PC-9 (cell line): ENCODE measurements at regions not wholly inside any gene's neighbourhood (a gene's known extent, or its start where the extent isn't known, plus 50 kb on each side); places are given as distances from the start of the nearest gene placed in this dataset.
A peak's percentile ranks its signal among the peaks of the same experiment; 100 is the strongest.

Source experiments
- BruUV-seq: library from RNA; stranded (reverse); fragments of 400-500 nt; replicated peaks from 2 replicates; lab custom pipeline; 2021; lab: Mats Ljungman, UMichigan
- CTCF ChIA-PET: fragments of 300-600 bp; sonication (Branson Sonifier 250); formaldehyde crosslinking; loops from one replicate; lab custom pipeline; 2022; ENCODE audit warnings: antibody characterized with exemption; lab: Charles Lee
- POLR2A ChIA-PET: fragments of 300-600 bp; sonication (Branson Sonifier 250); formaldehyde crosslinking; loops from one replicate; lab custom pipeline; 2022; ENCODE audit warnings: antibody characterized with exemption; ENCODE audit not compliant: unreplicated experiment; lab: Charles Lee
- DNase-seq, 2 experiments: peaks; one replicate each; pipeline versions ENCODE4 v3.0.0 to v3.0.0-alpha.2; 2015 to 2022; ENCODE audit warnings: mixed read lengths in 1 of 2
- H2AFZ ChIP-seq: fragments of 200-600 bp; sonication (generic); 2 replicates; pipeline ENCODE4 v1.8.1; 2017; ENCODE audit warnings: antibody characterized with exemption
- H3F3A ChIP-seq: fragments of 200-600 bp; sonication (generic); 2 replicates; pipeline ENCODE4 v1.8.1; 2017; ENCODE audit warnings: antibody characterized with exemption, mild to moderate bottlenecking, low read depth; ENCODE audit not compliant: insufficient read depth
- H3K27ac ChIP-seq: fragments of 200-600 bp; sonication (generic); 2 replicates; pipeline ENCODE4 v1.6.1; 2016; ENCODE audit warnings: mixed run types
- H3K27me3 ChIP-seq: fragments of 200-600 bp; sonication (generic); 2 replicates; pipeline ENCODE4 v1.6.1; 2016; ENCODE audit warnings: low read depth, mixed run types; ENCODE audit not compliant: insufficient read depth
- H3K36me3 ChIP-seq: fragments of 200-600 bp; sonication (generic); 2 replicates; pipeline ENCODE4 v1.6.1; 2016; ENCODE audit warnings: low read depth, mixed run types
- H3K4me1 ChIP-seq: fragments of 200-600 bp; sonication (generic); replicated peaks from 2 replicates; pipeline ENCODE4 v1.6.1; 2016; ENCODE audit warnings: mixed run types; ENCODE audit not compliant: insufficient read depth
- H3K4me2 ChIP-seq: fragments of 200-600 bp; sonication (generic); 2 replicates; pipeline ENCODE4 v1.6.1; 2017; ENCODE audit warnings: mixed run types
- H3K4me3 ChIP-seq: fragments of 200-600 bp; sonication (generic); 2 replicates; pipeline ENCODE4 v1.6.1; 2016; ENCODE audit warnings: mixed run types
- H3K79me2 ChIP-seq: fragments of 200-600 bp; sonication (generic); 2 replicates; pipeline ENCODE4 v1.6.1; 2017; ENCODE audit warnings: low read depth, mixed run types
- H3K9me2 ChIP-seq: fragments of 200-600 bp; sonication (generic); 2 replicates; pipeline ENCODE4 v1.8.1; 2017; ENCODE audit warnings: mild to moderate bottlenecking; ENCODE audit not compliant: insufficient read depth
- H3K9me3 ChIP-seq: fragments of 200-600 bp; sonication (generic); 2 replicates; pipeline ENCODE4 v1.8.1; 2016; ENCODE audit warnings: low read depth; ENCODE audit not compliant: insufficient read depth
- H4K20me1 ChIP-seq: fragments of 200-600 bp; sonication (generic); 2 replicates; pipeline ENCODE4 v1.8.1; 2017; ENCODE audit not compliant: insufficient read depth
- EZH2 ChIP-seq: fragments of 200-600 bp; sonication (generic); IDR thresholded peaks from 2 replicates; pipeline ENCODE4 v1.8.0; 2017; ENCODE audit warnings: antibody characterized with exemption, low read depth
- intact Hi-C: fragments of 100-400 bp; cut with micrococcal nuclease; formaldehyde crosslinking; loops from one replicate; pipeline ENCODE4 v1.10.0; 2022; ENCODE audit not compliant: unreplicated experiment
- TF ChIP-seq, protein P1 (sequence below): fragments of 200-600 bp; sonication (generic); conservative IDR thresholded peaks from 2 replicates; pipeline ENCODE4 v1.6.1; 2017; ENCODE audit warnings: mixed run types, antibody characterized with exemption, mild to moderate bottlenecking, moderate library complexity

GRCh38 chr9:99419070-99419469, 197.0 kb downstream of the SEC61B start:
- no TSS peak for BruUV-seq
- Histone ChIP-seq H4K20me1 (no peaks in the 10 kb centered on the region), H3K27me3 (no peaks in the 10 kb centered on the region), H2AFZ (peak overlapping the region; percentile 39; the same call in 1 of the 2 replicates), H3K9me3 (no peaks in the 10 kb centered on the region), H3K4me2 (no peak overlapping the region), H3K79me2 (no peaks in the 10 kb centered on the region), H3K36me3 (no peaks in the 10 kb centered on the region), H3F3A (no peaks in the 10 kb centered on the region), H3K27ac (no peak overlapping the region), H3K9me2 (no peaks in the 10 kb centered on the region), H3K4me3 (no peak overlapping the region), H3K4me1 (0 out of 2 replicates have a peak, but pooled peaks cover 3% of the 10 kb centered on the region)
- intact Hi-C loops, result no loop called here
- ChIA-PET CTCF (no interaction called here), POLR2A (interaction anchor here (0.7 kb wide), 1 partner anchor 464 kb away, joined by 7 read pairs; no protein-coding TSS in a partner anchor)
- no peak for TF ChIP-seq EZH2
- TF ChIP-seq, protein P1, sequence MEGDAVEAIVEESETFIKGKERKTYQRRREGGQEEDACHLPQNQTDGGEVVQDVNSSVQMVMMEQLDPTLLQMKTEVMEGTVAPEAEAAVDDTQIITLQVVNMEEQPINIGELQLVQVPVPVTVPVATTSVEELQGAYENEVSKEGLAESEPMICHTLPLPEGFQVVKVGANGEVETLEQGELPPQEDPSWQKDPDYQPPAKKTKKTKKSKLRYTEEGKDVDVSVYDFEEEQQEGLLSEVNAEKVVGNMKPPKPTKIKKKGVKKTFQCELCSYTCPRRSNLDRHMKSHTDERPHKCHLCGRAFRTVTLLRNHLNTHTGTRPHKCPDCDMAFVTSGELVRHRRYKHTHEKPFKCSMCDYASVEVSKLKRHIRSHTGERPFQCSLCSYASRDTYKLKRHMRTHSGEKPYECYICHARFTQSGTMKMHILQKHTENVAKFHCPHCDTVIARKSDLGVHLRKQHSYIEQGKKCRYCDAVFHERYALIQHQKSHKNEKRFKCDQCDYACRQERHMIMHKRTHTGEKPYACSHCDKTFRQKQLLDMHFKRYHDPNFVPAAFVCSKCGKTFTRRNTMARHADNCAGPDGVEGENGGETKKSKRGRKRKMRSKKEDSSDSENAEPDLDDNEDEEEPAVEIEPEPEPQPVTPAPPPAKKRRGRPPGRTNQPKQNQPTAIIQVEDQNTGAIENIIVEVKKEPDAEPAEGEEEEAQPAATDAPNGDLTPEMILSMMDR, result no peak
- DNase-seq, result no peak

- Histone ChIP-seq H3K9me3 (no peaks in the 10 kb centered on the region), H3K36me3 (no peaks in the 10 kb centered on the region), H3K27me3 (no peaks in the 10 kb centered on the region), H3K79me2 (no peaks in the 10 kb centered on the region), H3K9me2 (no peaks in the 10 kb centered on the region), H3K4me3 (no peak overlapping the region), H3F3A (no peaks in the 10 kb centered on the region), H2AFZ (no peak overlapping the region), H3K4me2 (no peak overlapping the region), H3K27ac (no peak overlapping the region), H4K20me1 (no peaks in the 10 kb centered on the region), H3K4me1 (0 out of 2 replicates have a peak, but pooled peaks cover 3% of the 10 kb centered on the region)
- ChIA-PET CTCF (no interaction called here), POLR2A (no interaction called here)
- BruUV-seq, result no TSS peak
- DNase-seq, result no peak
- TF ChIP-seq, protein P1, result no peak
- no peak for TF ChIP-seq EZH2
- intact Hi-C loops, result no loop called here
Measured at GRCh38 chr9:99421369-99421768, 199.3 kb downstream of the SEC61B start.

DNA sequence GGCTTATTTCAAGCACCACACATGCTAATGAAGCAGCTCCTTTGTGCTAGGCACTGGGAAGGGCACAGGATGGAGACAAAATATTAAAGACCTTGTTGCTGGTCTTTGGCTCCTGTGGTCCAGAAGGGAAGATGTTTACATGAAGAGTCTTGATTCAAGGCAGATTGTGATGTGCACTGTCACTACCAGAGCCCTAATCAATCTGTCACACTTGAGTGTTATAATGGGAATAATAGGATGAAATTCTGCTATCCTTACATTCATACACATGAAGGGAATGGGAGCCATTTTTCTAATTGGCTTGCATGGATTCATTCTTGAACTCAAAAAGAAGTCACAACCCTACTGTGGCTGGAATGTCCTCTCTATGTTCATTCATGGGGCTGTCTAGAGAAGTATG, 203.0 kb downstream of the SEC61B start:
- BruUV-seq, result no TSS peak
- Histone ChIP-seq H3K27ac (no peak overlapping the region), H3K9me3 (no peaks in the 10 kb centered on the region), H4K20me1 (no peaks in the 10 kb centered on the region), H2AFZ (no peak overlapping the region), H3K4me3 (no peak overlapping the region), H3K79me2 (no peaks in the 10 kb centered on the region), H3F3A (no peaks in the 10 kb centered on the region), H3K4me2 (no peak overlapping the region), H3K27me3 (no peaks in the 10 kb centered on the region), H3K9me2 (no peaks in the 10 kb centered on the region), H3K36me3 (no peaks in the 10 kb centered on the region), H3K4me1 (no peaks in the 10 kb centered on the region)
- ChIA-PET CTCF (no interaction called here), POLR2A (interaction anchor here (0.5 kb wide), 1 partner anchor 608 kb away, joined by 5 read pairs; no protein-coding TSS in a partner anchor)
- TF ChIP-seq EZH2, result no peak
- TF ChIP-seq, protein P1, result no peak
- DNase-seq, result no peak
- intact Hi-C loops, result no loop called here
